Activated CD8-positive, alpha-beta memory T cell treated with anti-CD3 and anti-CD28 coated beads for 36 hours (primary cell): ENCODE measurements at regions not wholly inside any gene's neighbourhood (a gene's known extent, or its start where the extent isn't known, plus 50 kb on each side); places are given as distances from the start of the nearest gene placed in this dataset.

Experiments
- CTCF ChIA-PET: fragments of 350-600 bp; sonication (Branson Sonifier 250); formaldehyde crosslinking; loops from one replicate; lab custom pipeline; 2021; ENCODE audit warnings: antibody characterized with exemption; lab: Charles Lee
- POLR2A ChIA-PET: fragments of 350-600 bp; sonication (Branson Sonifier 250); formaldehyde crosslinking; loops from one replicate; lab custom pipeline; 2021; ENCODE audit warnings: antibody characterized with exemption; lab: Charles Lee

DNA sequence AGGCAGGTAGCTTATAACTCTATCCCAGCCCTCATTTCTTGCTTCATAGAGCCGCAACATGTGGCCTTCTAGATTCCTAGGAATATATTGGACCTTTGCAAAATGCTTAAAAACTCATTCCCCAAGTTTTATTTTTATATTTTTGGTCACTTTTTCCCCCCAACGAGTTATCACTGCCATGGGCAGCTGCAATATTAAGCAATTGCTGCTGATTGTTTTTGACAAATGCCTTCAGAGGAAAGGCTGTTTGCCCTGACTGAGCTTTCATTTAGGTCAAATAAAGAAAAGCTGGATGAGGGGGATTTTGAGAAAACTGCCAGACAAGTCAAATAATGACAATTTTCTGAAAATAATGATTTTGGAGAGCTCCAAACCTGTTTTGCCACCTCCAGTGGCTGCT lies 976.9 kb upstream of the MBL2 start:
- ChIA-PET POLR2A (no interaction called here), CTCF (no interaction called here)

DNA sequence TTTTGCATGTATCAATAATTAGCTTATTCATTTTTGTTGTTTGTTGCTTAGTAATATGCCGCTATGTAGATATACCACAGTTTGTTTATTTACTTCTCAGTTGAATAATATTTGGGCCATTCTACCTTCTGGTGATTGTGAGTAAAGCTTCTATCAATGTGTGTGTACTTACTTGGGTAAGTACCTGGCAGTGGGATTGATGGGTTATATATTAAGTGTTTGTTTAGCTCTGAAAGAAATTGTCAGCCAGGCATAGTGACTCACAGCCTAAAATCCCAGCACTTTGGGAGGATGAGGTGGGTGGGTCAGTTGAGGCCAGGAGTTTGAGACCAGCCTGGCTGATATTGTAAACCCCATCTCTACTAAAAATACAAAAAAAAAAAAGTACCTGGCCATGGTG lies 975.7 kb upstream of the MBL2 start:
- ChIA-PET CTCF (no interaction called here), POLR2A (no interaction called here)

DNA sequence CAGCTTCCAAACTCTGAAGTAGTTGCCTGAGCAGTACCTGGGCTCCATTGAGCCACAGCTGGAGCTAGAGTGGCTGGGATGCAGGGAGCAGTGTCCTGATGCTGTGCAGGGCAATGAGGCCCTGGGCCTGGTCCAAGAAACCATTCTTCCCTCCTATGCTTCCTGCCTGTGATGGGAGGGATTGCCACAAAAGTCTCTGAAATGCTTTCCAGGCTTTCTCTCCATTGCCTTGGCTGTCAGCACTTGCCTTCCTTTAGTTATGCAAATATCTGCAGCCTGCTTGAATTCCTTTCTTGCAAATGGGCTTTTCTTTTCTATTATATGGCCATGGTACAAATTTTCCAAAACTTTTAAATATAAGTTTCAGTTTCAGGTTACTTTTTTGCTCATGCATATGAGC lies 972.2 kb upstream of the MBL2 start:
- POLR2A ChIA-PET: no interaction called here
- CTCF ChIA-PET: no interaction called here

DNA sequence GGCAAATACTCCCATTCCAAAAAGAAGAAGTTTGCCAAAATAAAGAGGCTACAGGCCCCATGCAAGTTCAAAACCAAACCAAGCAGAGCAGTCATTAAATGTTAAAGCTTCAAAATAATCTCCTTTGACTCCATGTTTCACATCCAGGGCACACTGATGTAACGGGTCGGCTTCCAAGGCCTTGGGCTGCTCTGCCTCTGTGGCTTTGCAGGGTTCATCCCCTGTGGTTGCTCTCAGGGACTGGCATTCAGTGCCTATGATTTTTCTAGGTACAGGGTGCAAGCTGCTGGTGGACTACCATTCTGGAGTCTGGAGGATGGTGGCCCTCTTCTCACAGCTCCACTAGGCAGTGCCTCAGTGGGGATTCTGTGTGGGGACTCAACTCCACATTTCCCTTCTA lies 971.6 kb upstream of the MBL2 start:
- ChIA-PET CTCF (no interaction called here), POLR2A (no interaction called here)

DNA sequence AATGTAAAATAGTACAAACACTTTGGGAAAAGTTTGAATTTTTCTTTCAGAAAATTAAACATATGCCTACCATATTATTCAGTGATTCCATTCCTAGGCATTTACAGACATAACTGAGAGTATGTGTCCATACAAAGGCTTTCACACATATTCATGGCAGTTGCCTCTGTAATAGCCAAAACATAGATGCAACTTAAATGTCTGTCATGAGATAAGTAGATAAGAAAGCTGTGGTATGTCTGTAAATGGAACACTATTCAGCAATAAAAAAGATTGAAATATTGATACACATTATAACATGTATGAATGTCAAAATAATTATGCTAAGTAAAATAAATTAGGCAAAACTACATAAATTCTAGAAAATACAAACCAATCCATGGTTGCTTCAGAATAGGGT lies 964.5 kb upstream of the MBL2 start:
- ChIA-PET POLR2A (no interaction called here), CTCF (no interaction called here)

DNA sequence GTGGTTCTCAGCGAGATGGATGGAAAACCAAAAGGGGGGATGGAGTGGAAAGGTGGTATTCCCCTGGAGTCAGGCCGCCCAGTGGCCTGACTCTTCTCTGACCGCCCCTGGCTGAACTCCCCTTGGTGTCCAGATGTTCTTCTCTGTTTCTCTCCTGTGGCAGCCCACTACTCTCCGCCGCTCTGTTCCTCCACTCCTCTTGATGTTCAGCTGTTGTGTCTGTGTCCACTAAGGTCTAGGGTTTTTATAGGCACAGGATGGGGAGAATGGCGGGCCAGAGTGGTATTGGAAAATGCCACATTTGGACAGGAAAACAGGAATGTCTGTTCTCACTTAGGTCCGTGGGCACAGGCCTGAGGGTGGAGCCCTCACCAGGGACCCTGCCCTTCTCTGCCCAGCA lies 954.3 kb upstream of the MBL2 start:
- ChIA-PET CTCF (no interaction called here), POLR2A (no interaction called here)

DNA sequence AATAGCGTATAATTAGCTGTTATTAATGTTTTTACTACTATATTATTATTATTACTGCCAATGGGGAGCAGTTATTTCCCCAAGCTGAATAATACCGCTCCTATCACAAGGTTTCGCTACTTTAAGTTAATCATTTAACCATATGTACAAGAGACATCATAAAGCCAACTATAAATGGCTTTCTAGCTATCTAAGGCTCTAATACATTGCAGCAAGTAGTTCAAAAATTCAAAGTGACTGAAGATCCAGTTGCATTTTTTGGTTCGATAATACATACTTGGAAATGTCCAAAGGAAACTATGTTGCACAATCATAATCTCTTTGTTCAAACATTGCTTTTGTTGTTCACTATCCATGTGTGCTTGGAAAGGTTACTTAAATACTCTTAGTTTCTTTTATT lies 952.0 kb upstream of the MBL2 start:
- CTCF ChIA-PET: no interaction called here
- POLR2A ChIA-PET: no interaction called here

DNA sequence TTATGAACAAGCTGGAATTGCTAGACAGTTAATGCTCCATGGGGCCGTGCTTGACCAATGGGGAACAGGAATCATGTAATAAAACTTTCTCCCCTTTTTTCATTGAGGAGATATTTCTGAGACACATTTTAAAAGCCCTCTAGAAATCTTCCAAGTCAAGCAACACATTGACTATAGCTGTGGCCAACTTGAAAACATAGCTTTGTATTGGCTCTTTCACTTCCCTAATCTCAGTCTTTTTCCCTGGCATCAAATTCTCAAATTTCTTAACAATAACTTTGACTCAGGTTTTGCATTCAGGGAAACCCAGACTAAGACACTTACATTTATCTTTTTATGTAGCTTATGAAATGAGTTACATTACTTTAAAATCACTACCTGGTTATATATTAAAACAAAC lies 947.1 kb upstream of the MBL2 start:
- CTCF ChIA-PET: no interaction called here
- POLR2A ChIA-PET: no interaction called here

DNA sequence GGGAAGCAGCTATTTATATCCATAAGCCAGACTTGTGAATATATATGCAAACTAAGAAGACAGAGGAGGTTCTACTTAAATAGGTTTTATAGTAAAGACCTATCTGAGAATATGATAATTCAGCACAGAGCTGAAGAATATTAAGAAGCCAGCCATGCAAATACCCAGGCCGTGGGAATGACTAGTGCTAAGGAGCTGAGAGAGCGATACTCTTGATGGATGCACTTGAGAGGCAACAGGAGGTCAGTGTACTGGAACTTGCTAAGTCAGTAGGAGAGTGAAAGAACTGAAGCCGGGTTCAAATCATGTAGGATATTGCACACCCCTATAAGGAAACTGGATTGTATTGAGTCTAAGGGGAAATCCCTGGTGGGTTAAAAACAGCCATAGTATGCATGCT lies 943.6 kb upstream of the MBL2 start:
- CTCF ChIA-PET: no interaction called here
- POLR2A ChIA-PET: no interaction called here

DNA sequence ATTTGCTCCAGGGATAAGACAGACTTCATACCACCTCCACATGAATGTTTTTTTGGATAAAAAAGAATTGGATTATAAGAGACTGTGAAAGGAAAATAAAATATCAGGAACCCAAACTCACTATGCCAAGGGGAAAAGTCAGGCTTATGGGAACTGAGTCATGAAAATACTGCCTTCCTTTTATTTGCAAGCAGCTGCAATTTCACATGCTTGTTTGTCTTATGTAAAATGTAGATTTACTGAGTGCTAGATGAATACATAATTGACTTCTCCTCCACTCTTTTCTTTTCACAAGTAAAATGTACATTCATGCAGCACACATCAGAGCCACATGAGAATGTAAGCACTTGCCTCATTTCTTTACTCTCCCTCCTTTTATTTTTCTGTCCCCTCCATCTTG lies 940.8 kb upstream of the MBL2 start:
- POLR2A ChIA-PET: no interaction called here
- CTCF ChIA-PET: no interaction called here

DNA sequence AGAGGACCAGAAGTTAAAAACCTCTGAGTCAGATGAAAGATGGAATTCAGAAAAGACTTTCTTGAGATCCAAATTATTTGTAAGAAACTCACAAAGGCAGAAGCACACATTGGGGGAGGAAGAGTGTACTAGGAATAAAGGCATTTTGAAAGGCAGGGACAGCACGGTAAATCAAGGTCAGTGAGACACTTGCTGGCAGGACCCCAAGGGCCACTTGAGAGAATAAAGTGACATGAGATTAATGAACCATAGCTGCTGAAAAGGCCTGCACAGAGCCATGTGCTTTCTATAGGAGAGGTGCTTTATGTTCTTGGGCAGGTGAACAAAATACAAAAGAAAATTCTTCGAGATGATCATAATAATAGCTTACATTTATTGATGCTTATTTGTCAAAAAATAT lies 929.9 kb upstream of the MBL2 start:
- CTCF ChIA-PET: no interaction called here
- POLR2A ChIA-PET: no interaction called here

DNA sequence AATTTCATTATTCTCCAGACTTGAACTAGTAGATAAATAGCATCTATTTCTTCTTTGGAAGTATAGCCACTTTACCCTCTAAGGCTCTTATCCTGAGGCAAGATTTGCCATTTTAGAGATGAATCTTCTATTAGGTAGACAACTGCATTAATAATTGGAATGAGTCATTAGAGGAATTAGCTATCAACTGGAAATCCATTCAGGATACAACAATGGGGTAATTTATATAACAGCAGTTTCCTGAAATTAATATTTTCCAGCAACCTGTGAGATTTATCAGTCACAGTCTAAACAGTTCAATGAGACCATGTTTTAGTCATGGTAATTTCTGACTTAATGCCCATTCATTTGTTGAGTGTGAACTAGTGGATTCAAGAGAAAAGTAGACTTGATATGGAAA lies 928.6 kb upstream of the MBL2 start:
- ChIA-PET POLR2A (no interaction called here), CTCF (no interaction called here)

DNA sequence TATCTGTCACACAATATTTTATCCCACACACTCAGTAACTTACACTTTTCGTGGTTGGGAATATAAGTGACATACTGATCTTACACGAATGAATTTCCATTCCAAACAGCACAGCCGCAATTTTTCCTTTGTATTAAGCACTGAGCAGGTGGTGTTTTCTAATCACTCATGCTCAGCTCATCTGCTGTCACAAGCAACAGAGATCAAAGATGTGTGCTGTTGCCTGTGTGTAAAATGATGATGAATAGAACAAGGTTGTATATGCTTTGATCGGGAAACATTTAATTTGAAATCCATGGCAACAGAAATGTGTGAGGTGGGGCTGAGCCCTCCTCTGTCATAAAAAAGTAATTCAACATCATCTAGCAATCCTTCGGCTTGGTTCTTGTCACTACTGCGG lies 927.7 kb upstream of the MBL2 start:
- POLR2A ChIA-PET: no interaction called here
- CTCF ChIA-PET: no interaction called here

DNA sequence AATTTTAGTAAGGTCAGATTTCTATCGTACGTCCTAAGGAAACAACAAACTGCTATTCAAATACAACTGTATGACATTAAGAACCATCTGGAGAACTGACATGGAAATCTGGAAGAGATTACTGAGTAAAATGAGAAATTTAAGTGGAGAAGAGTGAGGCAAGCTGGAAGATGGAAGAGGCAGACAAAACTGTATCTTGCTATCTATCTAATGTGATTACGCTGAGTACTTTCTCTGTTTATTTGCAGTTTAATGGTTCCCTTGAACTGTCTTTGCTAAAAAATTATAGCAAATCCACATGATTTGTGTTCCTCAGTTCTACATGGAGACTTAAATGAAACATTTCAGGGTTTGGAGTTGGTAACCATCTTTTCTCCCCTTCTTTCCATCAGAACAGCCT lies 927.1 kb upstream of the MBL2 start:
- POLR2A ChIA-PET: no interaction called here

DNA sequence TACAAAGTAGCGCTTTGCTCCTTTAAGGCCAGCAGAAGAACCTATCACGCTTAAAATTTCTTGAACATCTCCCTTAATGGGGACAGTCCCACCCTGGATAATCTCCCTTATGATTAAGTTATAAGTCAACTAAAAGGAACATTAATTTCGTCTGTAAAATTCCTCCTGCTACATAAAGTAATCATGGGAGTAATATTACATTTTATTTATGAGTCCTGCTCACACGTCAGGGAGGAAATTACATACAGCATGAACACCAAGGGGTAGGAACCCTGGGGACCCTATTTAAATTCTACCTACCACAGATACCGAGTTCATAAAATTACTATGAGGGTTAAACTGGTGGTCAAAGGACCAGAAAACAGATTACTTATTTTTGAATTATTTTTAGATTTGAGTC lies 926.6 kb upstream of the MBL2 start:
- ChIA-PET CTCF (no interaction called here), POLR2A (no interaction called here)

More for the DNA sequence above, 927.1 kb upstream of the MBL2 start:
- CTCF ChIA-PET: no interaction called here

DNA sequence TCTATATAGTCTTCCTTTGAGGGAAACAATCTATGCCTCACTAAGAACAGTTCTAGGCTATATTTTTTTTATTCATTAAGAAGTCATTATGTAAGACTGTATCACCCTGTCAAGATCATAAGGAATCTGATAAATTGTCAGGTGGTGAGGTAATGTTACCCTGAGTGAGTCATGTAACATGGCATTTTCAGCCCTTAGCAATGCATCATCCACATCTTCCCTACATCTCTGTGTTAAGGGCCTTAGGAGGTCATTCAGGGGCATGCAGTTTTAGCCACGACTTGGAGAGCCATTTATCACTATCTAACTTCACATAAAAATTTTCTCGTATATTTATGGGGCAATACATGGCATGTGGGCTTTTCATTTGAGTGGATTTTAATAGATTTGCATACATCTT lies 924.5 kb upstream of the MBL2 start:
- ChIA-PET CTCF (no interaction called here), POLR2A (no interaction called here)

DNA sequence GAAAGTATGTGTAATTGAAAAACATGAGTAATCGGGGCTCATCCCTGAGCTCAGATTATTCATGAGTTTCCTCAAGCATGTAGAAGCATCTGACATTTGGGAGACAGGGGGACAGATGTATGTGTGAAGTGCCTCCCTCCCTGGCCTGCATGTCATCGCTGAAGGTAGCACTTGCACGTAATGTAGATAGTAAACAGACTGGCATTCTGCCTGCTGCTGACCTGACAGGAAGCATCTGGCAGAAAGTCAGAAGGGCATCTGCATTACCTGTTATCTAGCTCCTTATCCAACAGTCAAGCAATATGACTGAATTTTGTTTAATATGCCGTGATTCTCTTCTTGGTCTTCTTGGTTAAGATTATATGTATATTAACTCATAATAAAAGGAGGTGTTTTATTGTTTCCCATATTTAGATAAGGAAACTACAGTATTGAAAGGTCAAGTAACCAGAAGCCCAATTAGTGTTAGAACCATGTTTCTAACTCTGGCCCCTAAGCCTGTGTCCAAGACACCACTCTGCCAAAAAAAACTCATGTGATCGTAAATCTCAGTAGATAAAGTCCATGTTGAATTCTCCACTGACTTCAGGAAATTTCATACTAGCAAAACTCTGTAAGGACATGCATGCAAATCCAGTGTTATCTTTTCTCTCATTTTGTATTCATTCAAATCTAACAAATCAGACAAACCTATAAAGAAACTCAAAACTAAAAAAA lies 918.1 kb upstream of the MBL2 start:
- ChIA-PET CTCF (no interaction called here), POLR2A (no interaction called here)

DNA sequence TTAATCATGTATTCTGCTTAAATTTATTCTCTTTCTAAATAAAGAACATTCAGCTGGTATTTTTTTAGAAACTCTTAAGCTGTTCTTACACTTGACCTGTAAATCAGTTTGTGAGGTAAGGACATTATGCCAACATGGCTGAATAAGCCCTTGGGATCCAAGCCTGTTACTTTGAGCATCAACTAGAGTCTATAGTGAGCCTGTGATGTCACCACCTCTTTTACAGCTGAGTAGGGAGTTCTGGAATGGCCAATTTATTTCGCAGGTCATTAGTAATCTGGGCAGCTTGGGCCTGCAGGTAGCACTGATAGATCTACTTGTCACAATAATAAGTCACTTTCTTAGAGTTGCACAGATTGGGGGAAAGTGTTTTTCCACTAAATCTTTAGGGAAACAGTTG lies 915.2 kb upstream of the MBL2 start:
- POLR2A ChIA-PET: no interaction called here
- CTCF ChIA-PET: no interaction called here

DNA sequence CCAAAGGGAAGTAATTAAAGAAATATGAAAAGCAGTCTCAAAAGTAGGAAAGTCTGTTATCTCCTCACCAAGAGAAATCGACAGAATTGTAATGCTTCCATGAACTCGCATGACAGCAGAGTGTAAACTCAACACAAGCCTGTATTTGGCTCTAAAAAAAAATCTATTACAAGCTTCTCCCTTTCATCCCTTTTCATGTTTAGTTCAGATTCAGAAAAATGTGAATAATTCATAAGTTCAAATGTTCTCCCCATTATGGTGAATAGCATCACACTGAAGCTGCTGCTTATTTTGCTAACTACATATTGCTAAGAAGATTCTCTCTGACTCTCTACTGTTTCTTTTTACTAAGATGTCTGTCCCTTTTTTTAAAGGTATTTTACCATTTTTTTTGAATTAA lies 910.3 kb upstream of the MBL2 start:
- ChIA-PET POLR2A (no interaction called here), CTCF (no interaction called here)

DNA sequence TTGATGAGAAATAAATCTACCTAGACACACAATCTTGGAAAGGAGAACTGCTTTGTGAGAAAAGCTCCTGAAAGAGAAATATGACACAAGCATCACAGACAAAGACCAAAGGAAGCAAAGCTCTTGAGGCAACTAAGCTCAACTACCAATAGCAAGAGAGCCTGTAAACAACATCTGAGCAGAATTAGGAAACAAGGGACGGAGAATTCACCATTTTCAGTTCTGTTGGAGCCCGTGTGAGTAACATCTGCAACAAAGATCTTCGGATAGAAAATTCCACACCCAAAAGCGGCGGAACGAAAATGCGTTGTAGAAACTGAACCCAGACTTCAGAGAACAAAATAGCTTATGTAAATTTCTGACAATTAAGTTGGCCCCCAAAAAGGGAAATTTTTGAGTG lies 909.9 kb upstream of the MBL2 start:
- ChIA-PET CTCF (no interaction called here), POLR2A (no interaction called here)

DNA sequence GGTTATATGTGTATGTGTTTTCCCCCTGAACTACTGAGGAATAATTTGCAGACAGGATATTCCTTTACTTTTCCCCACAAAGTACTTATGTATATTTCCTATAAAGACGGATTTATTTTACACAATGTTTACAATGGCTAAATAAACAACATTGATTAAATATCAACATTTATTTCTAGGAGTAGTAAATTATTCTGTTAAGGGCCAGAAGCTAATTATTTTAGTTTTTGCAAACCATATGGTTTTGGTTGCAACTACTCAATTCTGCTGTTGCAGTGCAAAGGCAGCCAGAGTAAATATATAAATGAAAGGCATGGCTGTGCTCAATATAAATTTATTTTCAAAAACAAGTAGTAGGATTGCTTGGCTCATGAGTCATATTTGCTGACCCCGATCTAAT lies 907.1 kb upstream of the MBL2 start:
- POLR2A ChIA-PET: no interaction called here
- CTCF ChIA-PET: no interaction called here

DNA sequence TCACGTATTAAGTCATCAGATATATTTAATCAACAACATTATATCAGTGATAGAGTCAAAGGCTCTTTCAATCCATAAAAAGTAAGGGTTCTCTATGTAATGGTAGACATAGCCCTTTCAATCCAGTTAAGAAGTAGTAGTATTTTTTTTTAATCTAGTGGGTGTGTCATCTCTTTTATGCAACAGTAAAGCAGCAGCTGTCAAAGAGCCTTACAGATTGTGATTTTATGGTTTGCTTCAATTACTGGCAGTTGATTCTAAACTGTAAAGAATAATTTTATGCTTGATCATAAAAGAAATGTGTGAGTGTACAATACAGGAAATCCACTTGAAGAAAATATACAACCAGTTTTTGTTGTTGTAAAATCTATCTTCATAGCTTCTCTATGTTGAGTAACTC lies 902.6 kb upstream of the MBL2 start:
- CTCF ChIA-PET: no interaction called here

More for the DNA sequence above, 902.6 kb upstream of the MBL2 start:
- POLR2A ChIA-PET: no interaction called here
